ACC112 (cell line): ENCODE measurements at regions not wholly inside any gene's neighbourhood (a gene's known extent, or its start where the extent isn't known, plus 50 kb on each side); places are given as distances from the start of the nearest gene placed in this dataset.

Source experiments
- H2AFZ ChIP-seq: fragments of 200-600 bp; sonication (generic); one replicate; pipeline ENCODE4 v1.6.0; 2017; ENCODE audit warnings: antibody characterized with exemption, low read length; ENCODE audit not compliant: unreplicated experiment
- H3K27ac ChIP-seq: fragments of 200-600 bp; sonication (generic); 2 replicates; pipeline ENCODE4 v1.5.1; 2014; ENCODE audit warnings: low read depth, mild to moderate bottlenecking, antibody characterized with exemption, low read length, moderate library complexity
- H3K27me3 ChIP-seq: fragments of 200-600 bp; sonication (generic); 2 replicates; pipeline ENCODE4 v1.6.1; 2014; ENCODE audit warnings: mild to moderate bottlenecking, antibody characterized with exemption, low read length, moderate library complexity, mixed read lengths; ENCODE audit not compliant: insufficient read depth
- H3K36me3 ChIP-seq: fragments of 200-600 bp; sonication (generic); 2 replicates; pipeline ENCODE4 v1.6.1; 2016; ENCODE audit warnings: mild to moderate bottlenecking, antibody characterized with exemption, low read length, moderate library complexity, mixed read lengths; ENCODE audit not compliant: insufficient read depth
- H3K4me1 ChIP-seq: fragments of 200-600 bp; sonication (generic); one replicate; pipeline ENCODE4 v1.6.1; 2016; ENCODE audit warnings: low read length, mixed read lengths; ENCODE audit not compliant: insufficient read depth, unreplicated experiment, control insufficient read depth
- H3K4me3 ChIP-seq: fragments of 200-600 bp; sonication (generic); 2 replicates; pipeline ENCODE4 v1.5.1; 2014; ENCODE audit warnings: mild to moderate bottlenecking, low read depth, low read length
- H3K79me2 ChIP-seq: fragments of 200-600 bp; sonication (generic); one replicate; pipeline ENCODE4 v1.6.0; 2016; ENCODE audit warnings: low read length; ENCODE audit not compliant: control insufficient read depth, unreplicated experiment, insufficient read depth

DNA sequence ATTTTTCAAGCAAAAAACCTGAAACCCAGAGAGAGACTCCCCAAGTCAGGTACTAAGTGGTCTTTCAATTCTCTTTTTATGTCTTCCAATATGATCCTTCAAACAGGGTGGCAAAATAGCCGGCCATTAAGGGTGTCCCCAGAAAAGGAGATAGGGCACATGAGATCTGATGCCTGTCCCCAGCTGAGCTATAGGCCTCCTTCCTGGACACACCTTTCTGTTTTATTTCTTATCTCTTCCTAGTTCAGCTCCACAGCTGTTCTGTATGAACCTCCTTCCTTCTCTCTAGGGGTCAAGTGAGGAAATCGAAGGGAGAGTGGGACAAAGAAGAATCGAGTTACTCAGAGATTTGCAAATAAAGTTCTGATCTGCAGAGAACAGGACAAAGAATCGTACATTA is 112.4 kb upstream of the ATP1A1 start:
- Histone ChIP-seq H3K4me1 (no peaks in the 10 kb centered on the region), H3K4me3 (no peak overlapping the region), H3K79me2 (no peaks in the 10 kb centered on the region), H3K27me3 (peaks cover 64% of the 10 kb centered on the region), H2AFZ (no peak overlapping the region), H3K27ac (no peak overlapping the region), H3K36me3 (no peaks in the 10 kb centered on the region)

GRCh38 chr1:116261227-116261626 is 111.8 kb upstream of the ATP1A1 start:
- Histone ChIP-seq H3K36me3 (no peaks in the 10 kb centered on the region), H2AFZ (no peak overlapping the region), H3K27me3 (peaks cover 60% of the 10 kb centered on the region), H3K4me3 (no peak overlapping the region), H3K79me2 (no peaks in the 10 kb centered on the region), H3K27ac (no peak overlapping the region), H3K4me1 (no peaks in the 10 kb centered on the region)

- Histone ChIP-seq H3K27ac (no peak overlapping the region), H3K36me3 (no peaks in the 10 kb centered on the region), H3K4me1 (no peaks in the 10 kb centered on the region), H3K4me3 (no peak overlapping the region), H3K79me2 (no peaks in the 10 kb centered on the region), H3K27me3 (peaks cover 50% of the 10 kb centered on the region), H2AFZ (no peak overlapping the region)
These were observed 110.6 kb upstream of the ATP1A1 start for GRCh38 chr1:116262207-116262994.

DNA sequence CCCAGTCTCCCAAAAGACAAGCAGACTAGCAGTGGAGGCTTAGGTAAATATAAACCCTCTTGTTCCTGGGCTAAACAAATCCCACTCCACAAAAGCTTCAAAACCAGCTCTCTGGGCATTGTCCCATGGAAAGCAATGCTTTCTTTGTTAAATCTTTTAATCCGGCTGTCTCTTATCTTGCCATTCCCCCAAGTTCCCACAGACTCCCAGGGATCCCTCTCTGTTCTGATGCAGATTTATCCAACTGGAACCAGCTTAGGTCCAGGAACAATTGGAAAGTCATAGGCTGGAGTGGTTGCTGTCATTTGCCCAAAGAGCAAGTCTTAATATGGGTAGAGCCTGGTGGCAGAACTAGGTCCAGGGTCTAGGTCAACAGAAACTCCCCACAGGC is 110.1 kb upstream of the ATP1A1 start:
- H3K4me3 ChIP-seq: no peak overlapping the region
- peaks cover 3% of the 10 kb centered on the region for H3K4me1 ChIP-seq
- H3K79me2 ChIP-seq: no peaks in the 10 kb centered on the region
- no peak overlapping the region for H3K27ac ChIP-seq
- peaks cover 47% of the 10 kb centered on the region for H3K27me3 ChIP-seq
- no peak overlapping the region for H2AFZ ChIP-seq
- no peaks in the 10 kb centered on the region for H3K36me3 ChIP-seq

DNA sequence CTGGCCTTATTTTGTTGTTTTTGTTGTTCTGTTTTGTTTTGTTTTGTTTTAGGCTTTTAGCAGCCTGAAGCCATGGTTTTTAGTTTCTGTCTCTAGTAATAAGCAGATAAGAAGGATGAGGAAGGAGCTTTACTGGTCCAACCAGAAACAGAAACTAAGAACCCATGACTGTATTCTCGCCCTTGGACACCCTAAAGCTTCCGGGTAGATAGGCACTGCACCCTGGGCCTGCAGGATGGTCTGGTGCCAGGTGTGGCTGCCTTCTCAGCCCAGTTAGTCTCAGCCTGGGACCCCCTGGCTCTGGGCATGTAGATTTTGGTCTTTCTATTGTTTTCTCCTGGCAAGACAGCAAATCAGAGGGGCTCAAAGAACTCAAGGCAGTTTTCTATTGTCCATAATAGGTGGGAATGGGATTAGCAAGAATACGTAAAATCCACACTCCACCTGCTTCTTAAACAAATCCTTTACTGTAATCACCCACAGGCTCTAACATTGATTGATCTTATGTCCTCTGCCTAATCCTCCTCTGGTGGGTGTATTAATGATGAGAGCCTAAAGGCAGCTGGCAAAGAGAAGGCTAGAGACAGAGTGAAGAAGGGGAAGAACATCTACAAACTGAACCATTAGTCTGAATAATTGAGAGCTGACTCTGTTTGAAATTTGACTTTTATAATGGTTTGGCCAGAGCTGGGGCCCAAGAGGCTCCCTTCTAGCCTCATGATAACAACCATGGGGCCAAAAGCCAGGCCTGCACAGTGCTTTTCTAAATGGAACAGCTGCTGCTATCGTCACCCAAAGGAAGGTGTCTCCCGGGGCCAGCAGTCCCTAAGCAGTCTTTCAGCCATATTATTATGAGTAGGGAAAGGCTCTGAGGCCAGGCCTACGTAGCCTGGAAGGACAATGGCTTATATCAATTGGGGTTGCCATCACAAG is 106.8 kb upstream of the ATP1A1 start:
- Histone ChIP-seq H2AFZ (no peak overlapping the region), H3K36me3 (no peaks in the 10 kb centered on the region), H3K79me2 (no peaks in the 10 kb centered on the region), H3K4me1 (peaks cover 6% of the 10 kb centered on the region), H3K27ac (no peak overlapping the region), H3K4me3 (no peak overlapping the region), H3K27me3 (peaks cover 41% of the 10 kb centered on the region)

DNA sequence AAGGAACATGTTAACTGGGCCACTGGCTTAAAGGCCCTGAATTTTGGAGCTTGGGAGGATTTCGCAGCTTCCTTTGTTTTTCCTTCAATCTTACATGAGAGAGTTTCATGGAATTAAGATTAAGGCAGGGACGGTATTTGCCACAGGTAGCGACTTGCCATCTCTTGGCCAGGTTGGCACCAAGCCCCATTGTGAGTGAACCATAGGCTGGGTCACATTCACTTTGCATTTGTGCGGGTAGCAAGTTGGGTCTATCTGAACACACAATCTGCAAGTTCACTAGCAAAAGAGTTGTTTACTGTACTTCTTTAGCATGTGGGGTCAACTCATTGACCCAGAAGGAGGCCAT is 106.2 kb upstream of the ATP1A1 start:
- no peaks in the 10 kb centered on the region for H3K36me3 ChIP-seq
- H3K27me3 ChIP-seq: peaks cover 36% of the 10 kb centered on the region
- H3K27ac ChIP-seq: no peak overlapping the region
- no peaks in the 10 kb centered on the region for H3K79me2 ChIP-seq
- H3K4me1 ChIP-seq: peaks cover 6% of the 10 kb centered on the region
- H3K4me3 ChIP-seq: no peak overlapping the region
- H2AFZ ChIP-seq: no peak overlapping the region

DNA sequence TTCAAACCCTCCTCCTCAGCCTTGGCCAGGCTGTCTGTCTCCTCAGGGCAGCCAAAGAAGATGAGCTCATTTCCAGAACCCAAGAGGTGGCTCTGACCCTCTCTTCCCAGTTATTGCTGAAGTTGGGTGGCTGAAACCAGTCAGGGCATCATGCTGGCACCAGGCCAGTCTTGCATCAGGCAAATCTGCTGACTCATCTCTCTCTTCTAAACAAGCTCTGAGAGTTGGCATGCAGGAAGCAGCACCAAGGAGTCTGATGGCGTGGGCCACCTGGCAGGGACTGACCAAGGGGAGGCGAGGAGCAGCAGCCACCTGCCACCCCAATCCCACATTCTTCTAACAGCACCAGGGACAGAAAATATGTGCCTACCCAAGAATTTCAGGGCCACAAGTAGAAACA is 104.8 kb upstream of the ATP1A1 start:
- H3K36me3 ChIP-seq: no peaks in the 10 kb centered on the region
- no peak overlapping the region for H2AFZ ChIP-seq
- H3K27me3 ChIP-seq: peaks cover 30% of the 10 kb centered on the region
- peaks cover 6% of the 10 kb centered on the region for H3K4me1 ChIP-seq
- H3K4me3 ChIP-seq: no peak overlapping the region
- H3K27ac ChIP-seq: no peak overlapping the region
- H3K79me2 ChIP-seq: no peaks in the 10 kb centered on the region

DNA sequence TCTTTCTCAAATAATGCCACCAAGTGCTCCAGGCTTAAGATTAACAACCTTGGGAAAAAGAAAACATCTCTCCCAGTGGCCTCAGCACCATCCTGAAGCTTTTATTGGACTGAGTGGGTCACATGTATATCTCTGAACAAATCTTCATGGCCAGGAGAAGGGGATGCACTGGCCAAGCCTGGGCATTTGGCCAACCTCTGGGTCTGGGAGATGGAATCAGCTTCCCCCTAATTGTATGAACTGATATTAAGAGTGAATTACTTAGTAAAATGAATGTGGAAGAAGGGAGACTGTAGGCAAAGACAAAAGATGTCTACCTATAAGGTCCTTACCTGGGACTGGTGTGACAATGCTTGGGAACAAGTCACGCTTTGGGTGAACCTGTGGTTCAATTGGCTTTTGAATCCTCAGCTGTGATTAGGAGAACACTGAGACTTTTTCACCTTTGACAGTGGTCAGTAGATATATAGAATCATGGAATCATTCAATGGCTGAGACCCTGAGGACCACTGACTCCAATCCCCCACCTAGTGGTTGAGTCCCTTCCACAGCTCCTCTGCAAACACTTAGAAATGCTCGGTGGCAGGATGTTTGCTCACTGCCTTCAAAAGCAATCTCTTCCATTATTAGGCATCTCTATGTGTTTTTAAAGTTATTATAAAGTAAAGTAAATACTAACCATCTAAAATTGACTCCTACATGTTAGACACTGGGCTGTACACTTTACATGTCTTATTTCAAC is 102.6 kb upstream of the ATP1A1 start:
- H3K27me3 ChIP-seq: peaks cover 41% of the 10 kb centered on the region
- H3K4me3 ChIP-seq: no peak overlapping the region
- peaks cover 6% of the 10 kb centered on the region for H3K4me1 ChIP-seq

GRCh38 chr1:116273042-116273783 is 99.8 kb upstream of the ATP1A1 start:
- no peaks in the 10 kb centered on the region for H3K36me3 ChIP-seq
- peaks cover 59% of the 10 kb centered on the region for H3K27me3 ChIP-seq
- peaks cover under 1% of the 10 kb centered on the region for H3K4me1 ChIP-seq
- H3K27ac ChIP-seq: no peak overlapping the region
- H3K79me2 ChIP-seq: no peaks in the 10 kb centered on the region
- H2AFZ ChIP-seq: no peak overlapping the region
- no peak overlapping the region for H3K4me3 ChIP-seq

More for the DNA sequence above, 102.6 kb upstream of the ATP1A1 start:
- Histone ChIP-seq H3K79me2 (no peaks in the 10 kb centered on the region), H2AFZ (no peak overlapping the region), H3K36me3 (no peaks in the 10 kb centered on the region), H3K27ac (no peak overlapping the region)

DNA sequence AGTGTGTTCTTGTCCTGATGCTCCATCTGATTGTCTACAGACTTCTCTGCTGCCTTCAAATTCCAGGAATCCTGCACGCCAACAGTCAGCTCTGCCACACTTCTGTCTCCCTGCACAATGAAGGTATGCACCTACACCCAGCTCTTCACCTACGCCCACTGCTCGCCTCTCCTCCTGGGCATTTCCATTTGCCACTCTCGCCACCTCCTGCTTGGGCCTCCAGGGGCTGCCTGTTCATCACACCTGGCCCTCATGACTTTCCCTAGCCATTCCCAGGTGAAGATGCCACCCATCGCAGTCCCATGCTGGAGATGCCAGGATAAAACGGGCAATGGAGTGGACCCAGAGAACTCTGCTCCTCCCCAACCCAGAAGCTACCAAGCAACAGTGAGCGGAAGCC is 96.5 kb upstream of the ATP1A1 start:
- Histone ChIP-seq H3K79me2 (no peaks in the 10 kb centered on the region), H3K27ac (no peak overlapping the region), H3K4me3 (no peak overlapping the region), H3K36me3 (no peaks in the 10 kb centered on the region), H3K27me3 (peaks cover 68% of the 10 kb centered on the region), H2AFZ (no peak overlapping the region), H3K4me1 (no peaks in the 10 kb centered on the region)
